ENCODE measurements at regions not wholly inside any gene's neighbourhood (a gene's known extent, or its start where the extent isn't known, plus 50 kb on each side); places are given as distances from the start of the nearest gene placed in this dataset.

GRCh38 chr3:177992993-177993970 is 543.0 kb upstream of the KCNMB2 start:
- intact Hi-C loops (cut with DNase I; ENCODE audit: low total_unique reads), result no loop called here

GRCh38 chr3:177994976-177995375 is 541.3 kb upstream of the KCNMB2 start:
- Histone ChIP-seq H3K36me3 (no peaks in the 10 kb centered on the region), H3K27ac (no peak overlapping the region), H3K9me3 (peaks cover 0 to 8% of the 10 kb centered on the region in 2 donors), H3K27me3 (no peaks in the 10 kb centered on the region), H3K4me3 (no peak overlapping the region), H3K4me1 (no peaks in the 10 kb centered on the region)
- DNase-seq (ENCODE audit: low spot score in 2 of 2), result no peak
- intact Hi-C loops (cut with DNase I; ENCODE audit: low total_unique reads), result no loop called here
- TF ChIP-seq POLR2AphosphoS5 (IDR thresholded peaks at IDR 0.05), result no peak
- TF ChIP-seq CTCF (IDR thresholded peaks at IDR 0.05), result no peak
- TF ChIP-seq POLR2A (IDR thresholded peaks at IDR 0.05), result no peak

More at GRCh38 chr3:177992993-177993970, 543.0 kb upstream of the KCNMB2 start:
- TF ChIP-seq POLR2AphosphoS5 (IDR thresholded peaks at IDR 0.05) (no peak), POLR2A (IDR thresholded peaks at IDR 0.05) (no peak), CTCF (IDR thresholded peaks at IDR 0.05) (no peak)
- Histone ChIP-seq H3K9me3 (no peaks in the 10 kb centered on the region), H3K4me1 (no peaks in the 10 kb centered on the region), H3K27me3 (no peaks in the 10 kb centered on the region), H3K4me3 (no peak overlapping the region), H3K36me3 (no peaks in the 10 kb centered on the region), H3K27ac (no peak overlapping the region)
- DNase-seq (ENCODE audit: low spot score in 2 of 2), result no peak

GRCh38 chr3:177995381-177996085 is 540.7 kb upstream of the KCNMB2 start:
- H3K4me1 ChIP-seq, result no peaks in the 10 kb centered on the region
- intact Hi-C loops (cut with DNase I; ENCODE audit: low total_unique reads), result no loop called here
- DNase-seq (ENCODE audit: low spot score in 2 of 2), result no peak
- H3K9me3 ChIP-seq, result peaks cover 0 to 8% of the 10 kb centered on the region in 2 donors
- H3K4me3 ChIP-seq, result no peak overlapping the region
- no peaks in the 10 kb centered on the region for H3K36me3 ChIP-seq
- no peaks in the 10 kb centered on the region for H3K27me3 ChIP-seq
- H3K27ac ChIP-seq, result no peak overlapping the region
- TF ChIP-seq POLR2A (IDR thresholded peaks at IDR 0.05) (no peak), CTCF (IDR thresholded peaks at IDR 0.05) (no peak), POLR2AphosphoS5 (IDR thresholded peaks at IDR 0.05) (no peak)

GRCh38 chr3:178001670-178002101 is 534.5 kb upstream of the KCNMB2 start:
- H3K9me3 ChIP-seq, result peaks cover 0 to 8% of the 10 kb centered on the region in 2 donors
- no peaks in the 10 kb centered on the region for H3K4me1 ChIP-seq
- no peak overlapping the region for H3K4me3 ChIP-seq
- no peaks in the 10 kb centered on the region for H3K27me3 ChIP-seq
- no peaks in the 10 kb centered on the region for H3K36me3 ChIP-seq
- intact Hi-C loops (cut with DNase I; ENCODE audit: low total_unique reads), result no loop called here
- H3K27ac ChIP-seq, result no peak overlapping the region
- TF ChIP-seq CTCF (IDR thresholded peaks at IDR 0.05) (no peak), POLR2A (IDR thresholded peaks at IDR 0.05) (no peak), POLR2AphosphoS5 (IDR thresholded peaks at IDR 0.05) (no peak)
- DNase-seq (ENCODE audit: low spot score in 2 of 2), result no peak

GRCh38 chr3:178002113-178002512 is 534.1 kb upstream of the KCNMB2 start:
- DNase-seq (ENCODE audit: low spot score in 2 of 2), result no peak
- H3K27ac ChIP-seq, result no peak overlapping the region
- H3K4me3 ChIP-seq, result no peak overlapping the region
- TF ChIP-seq CTCF (IDR thresholded peaks at IDR 0.05) (no peak), POLR2AphosphoS5 (IDR thresholded peaks at IDR 0.05) (no peak), POLR2A (IDR thresholded peaks at IDR 0.05) (no peak)
- intact Hi-C loops (cut with DNase I; ENCODE audit: low total_unique reads), result no loop called here
- no peaks in the 10 kb centered on the region for H3K4me1 ChIP-seq
- H3K27me3 ChIP-seq, result no peaks in the 10 kb centered on the region
- no peaks in the 10 kb centered on the region for H3K36me3 ChIP-seq
- H3K9me3 ChIP-seq, result peaks cover 0 to 8% of the 10 kb centered on the region in 2 donors

Measured in breast epithelium (tissue), 4 donors.